ENCODE measurements at regions not wholly inside any gene's neighbourhood (a gene's known extent, or its start where the extent isn't known, plus 50 kb on each side); places are given as distances from the start of the nearest gene placed in this dataset.

DNA sequence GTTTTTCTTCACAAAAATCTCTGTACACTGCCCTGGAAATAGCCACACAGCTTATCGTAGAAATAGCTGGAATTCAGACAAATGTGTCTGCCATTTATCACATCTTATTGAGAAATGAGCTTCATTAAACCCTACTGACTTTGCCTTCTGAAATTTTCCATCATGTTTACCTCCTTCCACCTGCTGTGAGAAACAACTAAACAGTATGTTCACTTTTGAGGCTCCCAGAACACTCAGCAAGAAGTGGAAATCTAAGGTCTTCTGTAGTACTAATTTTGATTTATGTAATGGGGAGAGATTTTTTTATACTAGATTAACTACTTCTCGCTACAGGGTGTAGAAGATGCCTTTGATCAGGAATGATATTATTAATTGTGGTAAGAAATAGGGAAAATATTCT lies 268.0 kb downstream of the KCNC2 start:
- no peak overlapping the region for H3K4me3 ChIP-seq
- H3K9me3 ChIP-seq = no peaks in the 10 kb centered on the region
- intact Hi-C loops (cut with DNase I; ENCODE audit: low total_unique reads) = no loop called here
- no peak for DNase-seq
- H3K4me1 ChIP-seq = no peaks in the 10 kb centered on the region
- no peaks in the 10 kb centered on the region for H3K27me3 ChIP-seq
- no peaks in the 10 kb centered on the region for H3K36me3 ChIP-seq (ENCODE audit: low read depth, missing control alignments)
- TF ChIP-seq POLR2A (IDR thresholded peaks at IDR 0.05) = no peak
- TF ChIP-seq, protein P1, sequence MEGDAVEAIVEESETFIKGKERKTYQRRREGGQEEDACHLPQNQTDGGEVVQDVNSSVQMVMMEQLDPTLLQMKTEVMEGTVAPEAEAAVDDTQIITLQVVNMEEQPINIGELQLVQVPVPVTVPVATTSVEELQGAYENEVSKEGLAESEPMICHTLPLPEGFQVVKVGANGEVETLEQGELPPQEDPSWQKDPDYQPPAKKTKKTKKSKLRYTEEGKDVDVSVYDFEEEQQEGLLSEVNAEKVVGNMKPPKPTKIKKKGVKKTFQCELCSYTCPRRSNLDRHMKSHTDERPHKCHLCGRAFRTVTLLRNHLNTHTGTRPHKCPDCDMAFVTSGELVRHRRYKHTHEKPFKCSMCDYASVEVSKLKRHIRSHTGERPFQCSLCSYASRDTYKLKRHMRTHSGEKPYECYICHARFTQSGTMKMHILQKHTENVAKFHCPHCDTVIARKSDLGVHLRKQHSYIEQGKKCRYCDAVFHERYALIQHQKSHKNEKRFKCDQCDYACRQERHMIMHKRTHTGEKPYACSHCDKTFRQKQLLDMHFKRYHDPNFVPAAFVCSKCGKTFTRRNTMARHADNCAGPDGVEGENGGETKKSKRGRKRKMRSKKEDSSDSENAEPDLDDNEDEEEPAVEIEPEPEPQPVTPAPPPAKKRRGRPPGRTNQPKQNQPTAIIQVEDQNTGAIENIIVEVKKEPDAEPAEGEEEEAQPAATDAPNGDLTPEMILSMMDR (IDR thresholded peaks at IDR 0.05) = no peak
- WGBS, 2 donors = 79 to 85% methylated on average over 2 of the region's 2 CpGs
- H3K27ac ChIP-seq = no peak overlapping the region

DNA sequence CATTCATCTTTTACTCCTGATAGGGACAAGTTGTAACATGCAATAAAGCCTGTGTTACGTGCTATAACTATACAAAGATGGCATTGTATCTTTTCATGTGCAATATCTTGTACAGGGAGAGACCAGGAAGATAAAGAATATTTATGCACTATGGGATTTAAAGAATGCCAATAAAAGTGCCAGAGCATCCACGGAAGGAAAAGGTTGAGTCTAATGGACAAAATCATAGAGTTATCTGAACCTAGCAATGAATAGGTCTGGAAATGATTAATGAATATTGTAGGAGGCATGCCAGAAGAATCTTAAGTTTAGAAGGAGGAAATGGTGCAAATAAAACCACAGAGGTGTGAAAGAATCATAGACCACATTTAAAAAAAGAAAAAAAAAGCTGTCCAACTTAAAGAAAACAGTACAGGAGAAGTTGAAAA lies 263.9 kb downstream of the KCNC2 start:
- Histone ChIP-seq H3K27ac (no peak overlapping the region), H3K27me3 (no peaks in the 10 kb centered on the region), H3K4me3 (no peak overlapping the region), H3K36me3 (ENCODE audit: low read depth, missing control alignments) (no peaks in the 10 kb centered on the region), H3K4me1 (no peaks in the 10 kb centered on the region), H3K9me3 (no peaks in the 10 kb centered on the region)
- DNase-seq = no peak
- TF ChIP-seq, protein P1 (IDR thresholded peaks at IDR 0.05) = no peak
- TF ChIP-seq POLR2A (IDR thresholded peaks at IDR 0.05) = no peak
- intact Hi-C loops (cut with DNase I; ENCODE audit: low total_unique reads) = no loop called here
- 29 to 33% methylated on average over 2 of the region's 2 CpGs for WGBS, 2 donors

DNA sequence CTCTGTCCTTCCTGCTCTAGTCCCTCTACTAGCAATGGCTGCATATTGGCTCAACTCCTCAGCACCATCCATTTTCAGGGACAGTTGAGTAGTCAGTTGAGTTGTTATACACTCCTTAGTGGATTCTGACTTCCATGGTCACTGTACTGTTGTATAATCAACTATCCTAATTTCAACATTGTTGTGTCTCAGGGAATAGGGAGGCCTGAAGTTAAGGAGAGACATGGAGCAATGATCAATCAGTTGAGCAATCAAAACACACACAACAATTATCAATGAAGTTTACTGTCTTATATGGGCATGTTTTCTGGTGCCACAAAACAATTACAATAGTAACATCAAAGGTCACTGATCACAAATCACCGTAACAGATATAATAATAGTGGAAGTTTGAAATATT lies 255.9 kb downstream of the KCNC2 start:
- TF ChIP-seq, protein P1 (IDR thresholded peaks at IDR 0.05) = no peak
- TF ChIP-seq POLR2A (IDR thresholded peaks at IDR 0.05) = no peak
- no peak for DNase-seq
- Histone ChIP-seq H3K4me3 (no peak overlapping the region), H3K4me1 (no peaks in the 10 kb centered on the region), H3K36me3 (ENCODE audit: low read depth, missing control alignments) (no peaks in the 10 kb centered on the region), H3K27me3 (no peaks in the 10 kb centered on the region), H3K9me3 (no peaks in the 10 kb centered on the region), H3K27ac (no peak overlapping the region)
- 86 to 87% methylated on average over 1 of the region's 1 CpG for WGBS, 2 donors
- intact Hi-C loops (cut with DNase I; ENCODE audit: low total_unique reads) = no loop called here

DNA sequence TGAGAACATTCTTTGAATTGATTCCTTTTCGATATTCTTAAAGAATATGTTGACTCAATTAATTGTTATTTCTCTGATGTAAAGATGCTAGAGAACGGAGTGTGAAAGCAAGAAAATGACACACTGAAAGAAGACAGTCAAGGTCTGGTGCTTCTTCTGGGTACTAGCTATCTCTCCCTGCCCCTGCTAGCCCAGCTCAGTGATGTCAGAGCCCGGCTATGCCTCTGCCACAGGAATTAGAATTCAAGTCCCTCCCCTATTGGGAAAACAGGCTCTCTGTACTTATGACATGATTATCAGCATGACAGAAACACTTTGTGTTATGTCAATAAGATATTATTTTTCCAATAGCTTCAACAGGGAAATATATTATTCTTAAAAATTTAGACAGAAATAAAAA lies 252.4 kb downstream of the KCNC2 start:
- H3K9me3 ChIP-seq = no peaks in the 10 kb centered on the region
- no peak for TF ChIP-seq POLR2A (IDR thresholded peaks at IDR 0.05)
- TF ChIP-seq, protein P1 (IDR thresholded peaks at IDR 0.05) = no peak
- H3K4me3 ChIP-seq = no peak overlapping the region
- DNase-seq = no peak
- no peaks in the 10 kb centered on the region for H3K27me3 ChIP-seq
- WGBS, 2 donors = 84 to 85% methylated on average over 3 of the region's 3 CpGs
- no peak overlapping the region for H3K27ac ChIP-seq
- H3K36me3 ChIP-seq (ENCODE audit: low read depth, missing control alignments) = no peaks in the 10 kb centered on the region
- H3K4me1 ChIP-seq = no peaks in the 10 kb centered on the region
- intact Hi-C loops (cut with DNase I; ENCODE audit: low total_unique reads) = no loop called here

DNA sequence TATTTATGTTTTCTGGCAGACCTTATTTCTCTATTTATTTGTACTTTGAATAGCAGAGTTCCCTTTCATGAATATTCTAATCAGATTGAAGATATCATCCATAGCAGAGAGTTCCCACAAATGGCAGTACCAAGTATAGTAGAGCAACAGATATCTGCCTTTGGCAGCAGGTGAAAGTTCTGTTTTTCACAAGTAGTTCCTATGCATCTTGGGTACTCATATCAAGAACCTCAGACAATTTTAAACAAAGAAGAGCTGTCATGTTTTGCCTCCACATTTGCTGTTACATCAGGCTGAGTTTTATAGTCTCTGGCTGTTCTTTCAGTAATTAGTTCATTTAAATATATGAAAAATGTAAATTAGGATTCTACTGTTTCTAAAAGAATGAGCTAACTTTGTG lies 252.0 kb downstream of the KCNC2 start:
- H3K9me3 ChIP-seq = no peaks in the 10 kb centered on the region
- intact Hi-C loops (cut with DNase I; ENCODE audit: low total_unique reads) = no loop called here
- DNase-seq = no peak

More for the DNA sequence above, 252.0 kb downstream of the KCNC2 start:
- Histone ChIP-seq H3K27me3 (no peaks in the 10 kb centered on the region), H3K27ac (no peak overlapping the region), H3K4me3 (no peak overlapping the region), H3K4me1 (no peaks in the 10 kb centered on the region), H3K36me3 (ENCODE audit: low read depth, missing control alignments) (no peaks in the 10 kb centered on the region)
- TF ChIP-seq, protein P1 (IDR thresholded peaks at IDR 0.05) = no peak
- TF ChIP-seq POLR2A (IDR thresholded peaks at IDR 0.05) = no peak

Data from testis (tissue), 2 donors.